HepG2 (cell line): ENCODE measurements at regions not wholly inside any gene's neighbourhood (a gene's known extent, or its start where the extent isn't known, plus 50 kb on each side); places are given as distances from the start of the nearest gene placed in this dataset.

ENCODE experiments used
- ATAC-seq: fragments of 200-7000 bp; cut with Tn5 transposase; 3 replicates; pipeline ENCODE4 v1.9.1; 2020; ENCODE audit warnings: mild to moderate bottlenecking, moderate library complexity
- BruUV-seq: library from RNA; stranded (reverse); fragments of 400-500 nt; replicated peaks from 2 replicates; lab custom pipeline; 2021; lab: Mats Ljungman, UMichigan
- CTCF ChIA-PET: fragments of 300-600 bp; formaldehyde crosslinking; extraction: SDS; loops from one replicate; lab custom pipeline; 2021; ENCODE audit warnings: low total read pairs, inconsistent platforms, low intra/inter-chr PET ratio; lab: Yijun Ruan, JAX
- POLR2A ChIA-PET: fragments of 350-600 bp; sonication (Branson Sonifier 250); formaldehyde crosslinking; loops from one replicate; lab custom pipeline; 2020; ENCODE audit warnings: antibody characterized with exemption, inconsistent platforms; lab: Yijun Ruan, JAX
- DNase-seq: peaks from one replicate; pipeline ENCODE4 v3.0.0-alpha.2; 2015; ENCODE audit warnings: low spot score
- FAIRE-seq: peaks from 3 replicates; lab custom pipeline; 2011; peaks lifted over from hg19 to GRCh38; lab: Jason Lieb, UNC
- H2AFZ ChIP-seq: one replicate; pipeline ENCODE4 v1.6.1; 2011; ENCODE audit warnings: low read length, inconsistent platforms
- H3K27ac ChIP-seq: fragments of 300-600 bp; 3 replicates; pipeline ENCODE4 v1.8.0; 2011; ENCODE audit warnings: mixed run types, mild to moderate bottlenecking, mixed read lengths, low read length, inconsistent platforms; ENCODE audit not compliant: insufficient read depth; ENCODE audit errors: extremely low read length
- H3K27me3 ChIP-seq, 2 experiments: fragments of 200-600 bp in 1 of 2; 2 replicates in 1 of 2; 3 replicates in 1 of 2; pipeline versions ENCODE4 v1.6.0 to v1.8.0; 2011; ENCODE audit warnings: low read length in 2 of 2, mild to moderate bottlenecking in 2 of 2, moderate library complexity in 2 of 2, inconsistent platforms in 1 of 2; ENCODE audit not compliant: insufficient read depth in 2 of 2, control insufficient read depth in 1 of 2
- H3K36me3 ChIP-seq, 2 experiments: fragments of 200-600 bp in 1 of 2; replicated peaks in 1 of 2; 2 replicates in 1 of 2; 3 replicates in 1 of 2; pipeline versions ENCODE4 v1.5.1 to v1.8.0; 2011; ENCODE audit warnings: low read length in 2 of 2, inconsistent platforms in 1 of 2; ENCODE audit not compliant: insufficient read depth in 2 of 2, control insufficient read depth in 1 of 2
- H3K4me1 ChIP-seq: 2 replicates; pipeline ENCODE4 v1.5.1; 2012; ENCODE audit warnings: low read length, inconsistent platforms; ENCODE audit not compliant: insufficient read depth
- H3K4me2 ChIP-seq: 2 replicates; pipeline ENCODE4 v1.6.0; 2011; ENCODE audit warnings: low read depth, low read length, inconsistent platforms
- H3K4me3 ChIP-seq, 3 experiments: fragments of 200-600 bp in 1 of 3; sonication (generic), shearing (Covaris generic) in 1 of 3; replicated peaks in 1 of 3; 2 replicates each; pipeline ENCODE4 v1.5.1; 2011 to 2016; ENCODE audit warnings: low read length in 3 of 3, inconsistent platforms in 2 of 3, low read depth in 2 of 3, mild to moderate bottlenecking in 2 of 3, control low read depth in 1 of 3, mixed read lengths in 1 of 3; ENCODE audit not compliant: insufficient read depth in 1 of 3
- H3K79me2 ChIP-seq: one replicate; pipeline ENCODE4 v1.6.1; 2011; ENCODE audit warnings: low read length, inconsistent platforms; ENCODE audit not compliant: insufficient read depth
- H3K9ac ChIP-seq: 2 replicates; pipeline ENCODE4 v1.6.0; 2011; ENCODE audit warnings: mild to moderate bottlenecking, low read depth, low read length, inconsistent platforms; ENCODE audit not compliant: insufficient read depth
- H3K9me3 ChIP-seq: 2 replicates; pipeline ENCODE4 v1.5.1; 2012; ENCODE audit warnings: mild to moderate bottlenecking, low read length
- H4K20me1 ChIP-seq: 2 replicates; pipeline ENCODE4 v1.6.0; 2011; ENCODE audit warnings: inconsistent platforms, mild to moderate bottlenecking, low read length, moderate library complexity; ENCODE audit not compliant: insufficient read depth
- GLI4 ChIP-seq: sonication (generic); formaldehyde crosslinking; IDR thresholded peaks from 2 replicates; pipeline ENCODE4 v1.5.1; 2020; ENCODE audit warnings: missing genetic modification reagents, mild to moderate bottlenecking, moderate library complexity, borderline replicate concordance
- MEF2D ChIP-seq: sonication (generic); formaldehyde crosslinking; IDR thresholded peaks from 2 replicates; pipeline ENCODE4 v1.5.1; 2020; ENCODE audit warnings: mild to moderate bottlenecking, missing genetic modification reagents
- RBFOX2 ChIP-seq: fragments of 200-400 bp; formaldehyde crosslinking; IDR thresholded peaks from 2 replicates; pipeline ENCODE4 v1.6.1; 2017; ENCODE audit warnings: low read depth, mild to moderate bottlenecking, low read length
- ZFP36L1 ChIP-seq: sonication (generic); formaldehyde crosslinking; IDR thresholded peaks from 2 replicates; pipeline ENCODE4 v1.8.0; 2022; ENCODE audit warnings: mild to moderate bottlenecking, missing genetic modification reagents, moderate library complexity
- ZNF562 ChIP-seq: sonication (generic); formaldehyde crosslinking; IDR thresholded peaks from 2 replicates; pipeline ENCODE4 v1.8.0; 2022; ENCODE audit warnings: missing genetic modification reagents, borderline replicate concordance
- ZNF616 ChIP-seq: sonication (generic); formaldehyde crosslinking; IDR thresholded peaks from 2 replicates; pipeline ENCODE4 v1.5.0; 2020; ENCODE audit warnings: low read depth, mild to moderate bottlenecking, missing genetic modification reagents
- ZSCAN20 ChIP-seq: sonication (generic); formaldehyde crosslinking; IDR thresholded peaks from 2 replicates; pipeline ENCODE4 v1.4.0; 2020; ENCODE audit warnings: missing genetic modification reagents, mild to moderate bottlenecking, borderline replicate concordance
- WGBS: methylation state at CpG from one replicate; pipeline ENCODE4 v1.1.6; 2017; ENCODE audit warnings: low lambda C conversion rate; 5-methylcytosine and 5-hydroxymethylcytosine counted together
- in situ Hi-C: cut with HindIII; loops from 2 replicates; pipeline ENCODE4 v1.10.0; 2017; ENCODE audit warnings: low pct_unique_long_range_greater_than_20kb; ENCODE audit not compliant: extremely low pct_ligation_motif_present
- intact Hi-C: fragments of 100-400 bp; cut with micrococcal nuclease; formaldehyde crosslinking; loops from one replicate; pipeline ENCODE4 v1.10.0; 2022; ENCODE audit not compliant: unreplicated experiment
- TF ChIP-seq, protein P1 (sequence below): IDR thresholded peaks from 2 replicates; pipeline ENCODE4 v1.6.1; 2016; ENCODE audit warnings: low read depth, missing genetic modification reagents, missing compliant biosample characterization
- TF ChIP-seq, protein P2 (sequence below), 2 experiments: IDR thresholded peaks; 2 replicates each; pipeline ENCODE4 v1.6.1; 2011 to 2012; ENCODE audit warnings: low read length in 2 of 2, borderline replicate concordance in 1 of 2, low read depth in 1 of 2, mild to moderate bottlenecking in 1 of 2, moderate library complexity in 1 of 2
- TF ChIP-seq, protein P3 (sequence below): sonication (generic); formaldehyde crosslinking; IDR thresholded peaks from 2 replicates; pipeline ENCODE4 v1.5.0; 2020; ENCODE audit warnings: mild to moderate bottlenecking, missing genetic modification reagents
- TF ChIP-seq, protein P4 (sequence below): sonication (generic); formaldehyde crosslinking; IDR thresholded peaks from 2 replicates; pipeline ENCODE4 v1.9.0; 2022; ENCODE audit warnings: low read depth, missing genetic modification reagents

DNA sequence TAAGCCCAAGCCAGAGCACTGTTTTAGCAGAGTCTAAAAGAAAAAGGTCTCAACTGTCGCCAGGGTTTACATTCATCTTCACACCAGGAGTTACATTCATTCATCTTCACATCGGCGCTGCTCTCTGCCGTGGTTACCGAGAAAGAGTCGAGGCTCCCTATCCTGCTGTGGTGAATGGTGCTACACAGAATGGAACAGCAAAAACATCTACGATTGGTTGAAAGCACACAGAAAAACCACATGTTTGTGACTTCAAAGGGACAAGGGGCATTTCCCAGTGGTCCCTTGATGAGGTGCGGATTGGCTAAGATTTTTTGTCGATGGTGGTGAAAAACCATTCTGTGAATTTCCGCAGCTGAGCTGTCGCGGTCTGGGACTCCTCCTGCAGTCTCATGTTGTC lies 231.1 kb downstream of the SIPA1L2 start:
- Histone ChIP-seq H3K4me2 (no peak overlapping the region), H3K79me2 (no peaks in the 10 kb centered on the region), H3K27ac (no peak overlapping the region), H3K9me3 (no peaks in the 10 kb centered on the region), H3K36me3 (no peaks in the 10 kb centered on the region), H4K20me1 (no peaks in the 10 kb centered on the region), H2AFZ (no peak overlapping the region), H3K4me3 (no peak overlapping the region), H3K9ac (no peak overlapping the region), H3K27me3 (peaks cover 0 to 7% of the 10 kb centered on the region in 2 experiments; a peak in 1 of 5 replicates), H3K4me1 (no peaks in the 10 kb centered on the region)
- POLR2A ChIA-PET, result no interaction called here
- in situ Hi-C loops, result no loop called here
- ATAC-seq (no peak), FAIRE-seq (no peak), DNase-seq (no peak)
- WGBS, result 36% methylated on average over 8 of the region's 12 CpGs
- BruUV-seq, result no TSS peak
- CTCF ChIA-PET, result no interaction called here
- intact Hi-C loops, result no loop called here
- TF ChIP-seq, protein P1, sequence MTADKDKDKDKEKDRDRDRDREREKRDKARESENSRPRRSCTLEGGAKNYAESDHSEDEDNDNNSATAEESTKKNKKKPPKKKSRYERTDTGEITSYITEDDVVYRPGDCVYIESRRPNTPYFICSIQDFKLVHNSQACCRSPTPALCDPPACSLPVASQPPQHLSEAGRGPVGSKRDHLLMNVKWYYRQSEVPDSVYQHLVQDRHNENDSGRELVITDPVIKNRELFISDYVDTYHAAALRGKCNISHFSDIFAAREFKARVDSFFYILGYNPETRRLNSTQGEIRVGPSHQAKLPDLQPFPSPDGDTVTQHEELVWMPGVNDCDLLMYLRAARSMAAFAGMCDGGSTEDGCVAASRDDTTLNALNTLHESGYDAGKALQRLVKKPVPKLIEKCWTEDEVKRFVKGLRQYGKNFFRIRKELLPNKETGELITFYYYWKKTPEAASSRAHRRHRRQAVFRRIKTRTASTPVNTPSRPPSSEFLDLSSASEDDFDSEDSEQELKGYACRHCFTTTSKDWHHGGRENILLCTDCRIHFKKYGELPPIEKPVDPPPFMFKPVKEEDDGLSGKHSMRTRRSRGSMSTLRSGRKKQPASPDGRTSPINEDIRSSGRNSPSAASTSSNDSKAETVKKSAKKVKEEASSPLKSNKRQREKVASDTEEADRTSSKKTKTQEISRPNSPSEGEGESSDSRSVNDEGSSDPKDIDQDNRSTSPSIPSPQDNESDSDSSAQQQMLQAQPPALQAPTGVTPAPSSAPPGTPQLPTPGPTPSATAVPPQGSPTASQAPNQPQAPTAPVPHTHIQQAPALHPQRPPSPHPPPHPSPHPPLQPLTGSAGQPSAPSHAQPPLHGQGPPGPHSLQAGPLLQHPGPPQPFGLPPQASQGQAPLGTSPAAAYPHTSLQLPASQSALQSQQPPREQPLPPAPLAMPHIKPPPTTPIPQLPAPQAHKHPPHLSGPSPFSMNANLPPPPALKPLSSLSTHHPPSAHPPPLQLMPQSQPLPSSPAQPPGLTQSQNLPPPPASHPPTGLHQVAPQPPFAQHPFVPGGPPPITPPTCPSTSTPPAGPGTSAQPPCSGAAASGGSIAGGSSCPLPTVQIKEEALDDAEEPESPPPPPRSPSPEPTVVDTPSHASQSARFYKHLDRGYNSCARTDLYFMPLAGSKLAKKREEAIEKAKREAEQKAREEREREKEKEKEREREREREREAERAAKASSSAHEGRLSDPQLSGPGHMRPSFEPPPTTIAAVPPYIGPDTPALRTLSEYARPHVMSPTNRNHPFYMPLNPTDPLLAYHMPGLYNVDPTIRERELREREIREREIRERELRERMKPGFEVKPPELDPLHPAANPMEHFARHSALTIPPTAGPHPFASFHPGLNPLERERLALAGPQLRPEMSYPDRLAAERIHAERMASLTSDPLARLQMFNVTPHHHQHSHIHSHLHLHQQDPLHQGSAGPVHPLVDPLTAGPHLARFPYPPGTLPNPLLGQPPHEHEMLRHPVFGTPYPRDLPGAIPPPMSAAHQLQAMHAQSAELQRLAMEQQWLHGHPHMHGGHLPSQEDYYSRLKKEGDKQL (CRISPR knock-in tag), result no peak
- TF ChIP-seq ZSCAN20 (no peak), RBFOX2 (no peak), ZNF616 (CRISPR knock-in tag) (no peak), ZFP36L1 (CRISPR knock-in tag) (no peak), GLI4 (no peak), ZNF562 (no peak), MEF2D (CRISPR knock-in tag) (no peak)
- TF ChIP-seq, protein P2, sequence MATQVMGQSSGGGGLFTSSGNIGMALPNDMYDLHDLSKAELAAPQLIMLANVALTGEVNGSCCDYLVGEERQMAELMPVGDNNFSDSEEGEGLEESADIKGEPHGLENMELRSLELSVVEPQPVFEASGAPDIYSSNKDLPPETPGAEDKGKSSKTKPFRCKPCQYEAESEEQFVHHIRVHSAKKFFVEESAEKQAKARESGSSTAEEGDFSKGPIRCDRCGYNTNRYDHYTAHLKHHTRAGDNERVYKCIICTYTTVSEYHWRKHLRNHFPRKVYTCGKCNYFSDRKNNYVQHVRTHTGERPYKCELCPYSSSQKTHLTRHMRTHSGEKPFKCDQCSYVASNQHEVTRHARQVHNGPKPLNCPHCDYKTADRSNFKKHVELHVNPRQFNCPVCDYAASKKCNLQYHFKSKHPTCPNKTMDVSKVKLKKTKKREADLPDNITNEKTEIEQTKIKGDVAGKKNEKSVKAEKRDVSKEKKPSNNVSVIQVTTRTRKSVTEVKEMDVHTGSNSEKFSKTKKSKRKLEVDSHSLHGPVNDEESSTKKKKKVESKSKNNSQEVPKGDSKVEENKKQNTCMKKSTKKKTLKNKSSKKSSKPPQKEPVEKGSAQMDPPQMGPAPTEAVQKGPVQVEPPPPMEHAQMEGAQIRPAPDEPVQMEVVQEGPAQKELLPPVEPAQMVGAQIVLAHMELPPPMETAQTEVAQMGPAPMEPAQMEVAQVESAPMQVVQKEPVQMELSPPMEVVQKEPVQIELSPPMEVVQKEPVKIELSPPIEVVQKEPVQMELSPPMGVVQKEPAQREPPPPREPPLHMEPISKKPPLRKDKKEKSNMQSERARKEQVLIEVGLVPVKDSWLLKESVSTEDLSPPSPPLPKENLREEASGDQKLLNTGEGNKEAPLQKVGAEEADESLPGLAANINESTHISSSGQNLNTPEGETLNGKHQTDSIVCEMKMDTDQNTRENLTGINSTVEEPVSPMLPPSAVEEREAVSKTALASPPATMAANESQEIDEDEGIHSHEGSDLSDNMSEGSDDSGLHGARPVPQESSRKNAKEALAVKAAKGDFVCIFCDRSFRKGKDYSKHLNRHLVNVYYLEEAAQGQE (IDR thresholded peaks at IDR 0.05; ENCODE audit: borderline replicate concordance in 1 of 2, low read depth in 1 of 2, low read length in 2 of 2), result no peak
- TF ChIP-seq, protein P3, sequence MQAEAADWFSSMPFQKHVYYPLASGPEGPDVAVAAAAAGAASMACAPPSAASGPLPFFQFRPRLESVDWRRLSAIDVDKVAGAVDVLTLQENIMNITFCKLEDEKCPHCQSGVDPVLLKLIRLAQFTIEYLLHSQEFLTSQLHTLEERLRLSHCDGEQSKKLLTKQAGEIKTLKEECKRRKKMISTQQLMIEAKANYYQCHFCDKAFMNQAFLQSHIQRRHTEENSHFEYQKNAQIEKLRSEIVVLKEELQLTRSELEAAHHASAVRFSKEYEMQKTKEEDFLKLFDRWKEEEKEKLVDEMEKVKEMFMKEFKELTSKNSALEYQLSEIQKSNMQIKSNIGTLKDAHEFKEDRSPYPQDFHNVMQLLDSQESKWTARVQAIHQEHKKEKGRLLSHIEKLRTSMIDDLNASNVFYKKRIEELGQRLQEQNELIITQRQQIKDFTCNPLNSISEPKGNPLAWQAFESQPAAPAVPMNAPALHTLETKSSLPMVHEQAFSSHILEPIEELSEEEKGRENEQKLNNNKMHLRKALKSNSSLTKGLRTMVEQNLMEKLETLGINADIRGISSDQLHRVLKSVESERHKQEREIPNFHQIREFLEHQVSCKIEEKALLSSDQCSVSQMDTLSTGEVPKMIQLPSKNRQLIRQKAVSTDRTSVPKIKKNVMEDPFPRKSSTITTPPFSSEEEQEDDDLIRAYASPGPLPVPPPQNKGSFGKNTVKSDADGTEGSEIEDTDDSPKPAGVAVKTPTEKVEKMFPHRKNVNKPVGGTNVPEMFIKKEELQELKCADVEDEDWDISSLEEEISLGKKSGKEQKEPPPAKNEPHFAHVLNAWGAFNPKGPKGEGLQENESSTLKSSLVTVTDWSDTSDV (CRISPR knock-in tag), result no peak
- TF ChIP-seq, protein P4, sequence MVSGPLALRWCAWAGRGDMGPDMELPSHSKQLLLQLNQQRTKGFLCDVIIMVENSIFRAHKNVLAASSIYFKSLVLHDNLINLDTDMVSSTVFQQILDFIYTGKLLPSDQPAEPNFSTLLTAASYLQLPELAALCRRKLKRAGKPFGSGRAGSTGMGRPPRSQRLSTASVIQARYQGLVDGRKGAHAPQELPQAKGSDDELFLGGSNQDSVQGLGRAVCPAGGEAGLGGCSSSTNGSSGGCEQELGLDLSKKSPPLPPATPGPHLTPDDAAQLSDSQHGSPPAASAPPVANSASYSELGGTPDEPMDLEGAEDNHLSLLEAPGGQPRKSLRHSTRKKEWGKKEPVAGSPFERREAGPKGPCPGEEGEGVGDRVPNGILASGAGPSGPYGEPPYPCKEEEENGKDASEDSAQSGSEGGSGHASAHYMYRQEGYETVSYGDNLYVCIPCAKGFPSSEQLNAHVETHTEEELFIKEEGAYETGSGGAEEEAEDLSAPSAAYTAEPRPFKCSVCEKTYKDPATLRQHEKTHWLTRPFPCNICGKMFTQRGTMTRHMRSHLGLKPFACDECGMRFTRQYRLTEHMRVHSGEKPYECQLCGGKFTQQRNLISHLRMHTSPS (CRISPR knock-in tag), result no peak
